Activated naive CD4-positive, alpha-beta T cell treated with anti-CD3 and anti-CD28 coated beads for 36 hours (primary cell): ENCODE measurements at regions not wholly inside any gene's neighbourhood (a gene's known extent, or its start where the extent isn't known, plus 50 kb on each side); places are given as distances from the start of the nearest gene placed in this dataset.
A peak's percentile ranks its signal among the peaks of the same experiment; 100 is the strongest.
"Not testable (repeated sequence)": the region's sequence is repeated elsewhere in the genome, so short reads cannot be mapped to it uniquely, and the experiment has no call there.

Experiments used
- CTCF ChIA-PET: fragments of 350-600 bp; sonication (Branson Sonifier 250); formaldehyde crosslinking; loops from one replicate; lab custom pipeline; 2021; ENCODE audit warnings: antibody characterized with exemption; lab: Charles Lee
- DNase-seq: peaks from one replicate; pipeline ENCODE4 v3.0.0-alpha.2; 2020
- H3K27ac Mint-ChIP-seq: one replicate; pipeline ENCODE4 v1.8.0; 2021; ENCODE audit warnings: mild to moderate bottlenecking, mixed read lengths
- H3K27me3 Mint-ChIP-seq: one replicate; pipeline ENCODE4 v1.8.0; 2021; ENCODE audit warnings: low read depth, mixed read lengths
- H3K36me3 Mint-ChIP-seq: one replicate; pipeline ENCODE4 v1.8.0; 2021; ENCODE audit warnings: low read depth, mixed read lengths
- H3K4me1 Mint-ChIP-seq: one replicate; pipeline ENCODE4 v1.8.0; 2021; ENCODE audit warnings: low read depth, mixed read lengths
- H3K4me3 Mint-ChIP-seq: one replicate; pipeline ENCODE4 v1.8.0; 2021; ENCODE audit warnings: mild to moderate bottlenecking, moderate library complexity, mixed read lengths
- H3K9me3 Mint-ChIP-seq: one replicate; pipeline ENCODE4 v1.8.0; 2021; ENCODE audit warnings: mixed read lengths
- intact Hi-C: fragments of 100-400 bp; cut with micrococcal nuclease; formaldehyde crosslinking; loops from one replicate; pipeline ENCODE4 v1.15.1; 2023

- peaks cover 9% of the 10 kb centered on the region for H3K9me3 Mint-ChIP-seq
- CTCF ChIA-PET: interaction anchor here (0.6 kb wide), 1 partner anchor 222 kb away, joined by 3 read pairs; no protein-coding TSS in a partner anchor
- H3K4me1 Mint-ChIP-seq: peaks cover 38% of the 10 kb centered on the region
- peak; percentile 13 for DNase-seq
- no peaks in the 10 kb centered on the region for H3K27me3 Mint-ChIP-seq
- intact Hi-C loops: no loop called here
- no peak overlapping the region for H3K4me3 Mint-ChIP-seq
- H3K36me3 Mint-ChIP-seq: peaks cover 15% of the 10 kb centered on the region
- no peak overlapping the region for H3K27ac Mint-ChIP-seq
Measured at GRCh38 chr6:131414956-131415355, 158.1 kb upstream of the ARG1 start.

- no peak overlapping the region for H3K27ac Mint-ChIP-seq
- CTCF ChIA-PET: no interaction called here
- no peak overlapping the region for H3K4me3 Mint-ChIP-seq
- peaks cover 11% of the 10 kb centered on the region for H3K36me3 Mint-ChIP-seq
- peaks cover 36% of the 10 kb centered on the region for H3K4me1 Mint-ChIP-seq
- no peaks in the 10 kb centered on the region for H3K27me3 Mint-ChIP-seq
- intact Hi-C loops: no loop called here
- DNase-seq: no peak
- H3K9me3 Mint-ChIP-seq: no peaks in the 10 kb centered on the region
Measured at GRCh38 chr6:131418441-131418840, 154.6 kb upstream of the ARG1 start.

- peaks cover 11% of the 10 kb centered on the region for H3K36me3 Mint-ChIP-seq
- DNase-seq: no peak
- no peak overlapping the region for H3K4me3 Mint-ChIP-seq
- H3K4me1 Mint-ChIP-seq: peaks cover 36% of the 10 kb centered on the region
- no peaks in the 10 kb centered on the region for H3K9me3 Mint-ChIP-seq
- CTCF ChIA-PET: no interaction called here
- no peaks in the 10 kb centered on the region for H3K27me3 Mint-ChIP-seq
- no peak overlapping the region for H3K27ac Mint-ChIP-seq
- intact Hi-C loops: no loop called here
Measured at GRCh38 chr6:131419702-131420101, 153.3 kb upstream of the ARG1 start.

DNA sequence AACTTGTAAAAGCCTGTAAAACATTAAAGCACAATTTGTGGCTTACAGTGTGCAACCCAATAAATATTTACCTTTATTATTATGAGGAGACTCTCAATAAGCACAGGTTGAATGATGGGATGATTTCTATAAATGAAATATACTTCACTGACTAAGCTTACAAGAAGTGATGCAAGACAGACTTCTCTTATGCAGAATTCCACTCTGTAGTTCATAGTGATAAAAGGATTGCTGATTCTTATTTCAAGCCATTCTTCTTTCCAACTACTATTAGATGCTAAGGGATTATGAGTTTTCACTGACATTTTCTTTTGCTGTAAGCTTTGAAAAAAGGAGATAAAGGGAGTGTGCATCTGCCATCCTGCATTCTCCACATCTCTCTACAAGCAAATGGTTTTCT is 149.0 kb upstream of the ARG1 start:
- intact Hi-C loops: no loop called here

GRCh38 chr6:131424475-131424874 is 148.6 kb upstream of the ARG1 start:
- no peaks in the 10 kb centered on the region for H3K27me3 Mint-ChIP-seq
- H3K27ac Mint-ChIP-seq: no peak overlapping the region
- intact Hi-C loops: no loop called here
- H3K9me3 Mint-ChIP-seq: peaks cover 3% of the 10 kb centered on the region
- no peak for DNase-seq
- CTCF ChIA-PET: no interaction called here
- peaks cover 14% of the 10 kb centered on the region for H3K36me3 Mint-ChIP-seq
- no peak overlapping the region for H3K4me3 Mint-ChIP-seq
- H3K4me1 Mint-ChIP-seq: peaks cover 28% of the 10 kb centered on the region

More for the DNA sequence above, 149.0 kb upstream of the ARG1 start:
- Mint-ChIP-seq H3K9me3 (peaks cover 3% of the 10 kb centered on the region), H3K36me3 (peaks cover 14% of the 10 kb centered on the region), H3K4me1 (peaks cover 32% of the 10 kb centered on the region), H3K4me3 (no peak overlapping the region), H3K27me3 (no peaks in the 10 kb centered on the region), H3K27ac (no peak overlapping the region)
- CTCF ChIA-PET: no interaction called here
- DNase-seq: no peak

- DNase-seq: no peak
- Mint-ChIP-seq H3K4me3 (no peak overlapping the region), H3K36me3 (peaks cover 5% of the 10 kb centered on the region), H3K4me1 (peaks cover 24% of the 10 kb centered on the region), H3K27me3 (no peaks in the 10 kb centered on the region), H3K27ac (no peak overlapping the region), H3K9me3 (peaks cover 3% of the 10 kb centered on the region)
- CTCF ChIA-PET: no interaction called here
- intact Hi-C loops: no loop called here
Measured at GRCh38 chr6:131427434-131428058, 145.5 kb upstream of the ARG1 start.

- H3K9me3 Mint-ChIP-seq: peaks cover 11% of the 10 kb centered on the region
- peaks cover 24% of the 10 kb centered on the region for H3K36me3 Mint-ChIP-seq
- peaks cover 24% of the 10 kb centered on the region for H3K4me1 Mint-ChIP-seq
- no peaks in the 10 kb centered on the region for H3K27me3 Mint-ChIP-seq
- H3K4me3 Mint-ChIP-seq: no peak overlapping the region
- intact Hi-C loops: no loop called here
- no peak overlapping the region for H3K27ac Mint-ChIP-seq
- CTCF ChIA-PET: interaction anchor here (1.2 kb wide), 1 partner anchor 89 kb away, joined by 4 read pairs; no protein-coding TSS in a partner anchor
- DNase-seq: no peak
Measured at GRCh38 chr6:131430531-131430930, 142.5 kb upstream of the ARG1 start.

GRCh38 chr6:131431718-131432117 is 141.3 kb upstream of the ARG1 start:
- peaks cover 22% of the 10 kb centered on the region for H3K4me1 Mint-ChIP-seq
- intact Hi-C loops: no loop called here
- no peak overlapping the region for H3K4me3 Mint-ChIP-seq
- DNase-seq: no peak
- H3K27me3 Mint-ChIP-seq: no peaks in the 10 kb centered on the region
- peaks cover 32% of the 10 kb centered on the region for H3K36me3 Mint-ChIP-seq
- CTCF ChIA-PET: no interaction called here
- H3K27ac Mint-ChIP-seq: no peak overlapping the region
- peaks cover 16% of the 10 kb centered on the region for H3K9me3 Mint-ChIP-seq

DNA sequence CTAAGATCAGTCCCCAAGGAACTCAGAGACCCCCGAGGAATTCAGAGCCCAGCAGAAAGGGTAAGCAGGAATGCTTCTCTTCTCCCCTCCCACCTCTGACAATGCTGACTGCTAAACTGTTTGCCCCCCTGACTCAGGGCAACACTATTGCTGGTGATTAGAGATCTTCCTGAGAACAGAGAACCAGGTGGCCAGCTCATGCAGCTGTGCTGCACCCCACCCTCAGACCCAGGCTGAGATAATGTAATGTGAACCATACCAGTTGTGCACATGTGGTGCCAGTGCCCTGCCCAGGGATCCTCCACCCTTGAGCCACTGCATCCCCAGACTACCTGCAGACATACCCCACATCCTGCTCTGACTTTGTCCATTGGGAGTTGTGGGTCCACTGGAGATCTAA is 139.1 kb upstream of the ARG1 start:
- Mint-ChIP-seq H3K27me3 (no peaks in the 10 kb centered on the region), H3K9me3 (peaks cover 23% of the 10 kb centered on the region), H3K4me1 (peaks cover 28% of the 10 kb centered on the region), H3K27ac (no peak overlapping the region), H3K4me3 (no peak overlapping the region), H3K36me3 (peaks cover 46% of the 10 kb centered on the region)
- intact Hi-C loops: no loop called here
- CTCF ChIA-PET: no interaction called here
- DNase-seq: no peak

DNA sequence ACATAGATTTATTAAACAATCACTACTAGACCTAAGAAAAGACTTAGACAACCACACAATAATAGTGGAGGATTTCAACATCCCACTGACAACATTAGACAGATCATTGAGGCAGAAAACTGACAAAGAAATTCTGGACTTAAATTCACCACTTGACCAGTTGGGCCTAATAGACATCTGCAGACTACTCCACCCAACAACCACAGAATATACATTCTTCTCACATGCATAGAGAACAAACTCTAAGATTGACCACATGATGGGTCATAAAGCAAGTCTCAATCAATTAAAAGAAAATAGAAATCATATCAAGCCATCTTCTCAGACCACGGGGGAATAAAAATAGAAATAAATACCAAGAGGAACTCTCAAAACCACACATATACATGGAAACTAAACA is 136.7 kb upstream of the ARG1 start:
- intact Hi-C loops: no loop called here
- Mint-ChIP-seq H3K27me3 (no peaks in the 10 kb centered on the region), H3K4me3 (no peak overlapping the region), H3K4me1 (peaks cover 40% of the 10 kb centered on the region), H3K27ac (no peak overlapping the region), H3K9me3 (peaks cover 22% of the 10 kb centered on the region), H3K36me3 (peaks cover 54% of the 10 kb centered on the region)
- CTCF ChIA-PET: no interaction called here
- DNase-seq: no peak

DNA sequence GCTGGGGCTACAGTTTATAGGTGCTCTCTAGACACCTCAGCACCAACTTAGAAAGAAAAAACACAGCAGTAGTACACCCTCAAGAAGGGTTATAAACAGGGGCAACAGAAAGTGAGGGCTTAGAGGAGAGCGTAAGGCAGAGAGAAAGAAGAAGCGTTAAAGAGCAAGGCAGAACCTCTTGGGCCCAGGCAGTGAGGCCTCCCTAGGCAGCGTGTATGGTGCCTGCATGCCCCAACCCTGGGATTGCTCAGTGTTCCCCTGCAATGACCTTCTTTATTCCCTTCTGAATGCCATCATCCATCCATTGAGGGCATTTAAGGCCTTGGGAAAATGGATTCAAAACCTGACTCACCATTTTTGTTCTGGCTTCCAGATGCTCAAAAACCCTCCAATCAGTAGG is 130.0 kb upstream of the ARG1 start:
- DNase-seq: no peak

DNA sequence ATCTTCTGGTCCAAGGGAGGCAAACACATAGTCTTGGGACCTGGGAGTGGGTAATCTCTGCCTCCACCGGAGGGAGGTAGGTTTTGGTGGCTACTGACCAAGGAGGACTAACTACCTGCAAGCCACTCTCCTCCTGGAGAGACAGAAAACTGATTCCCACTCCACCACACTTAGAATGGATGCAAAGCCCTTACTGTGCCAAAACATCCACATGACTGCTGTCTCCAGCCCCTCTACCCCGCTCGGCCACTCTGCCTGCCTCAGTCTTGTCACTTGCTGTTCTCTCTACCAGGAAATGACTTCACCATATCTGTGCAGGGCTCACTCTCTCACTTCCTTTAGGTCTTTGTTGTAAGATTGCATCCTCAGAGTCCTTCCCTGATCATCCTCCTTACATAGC is 129.5 kb upstream of the ARG1 start:
- Mint-ChIP-seq H3K27ac (peak overlapping the region; percentile 90), H3K36me3 (peaks cover 15% of the 10 kb centered on the region), H3K4me3 (peak overlapping the region; percentile 83), H3K9me3 (no peaks in the 10 kb centered on the region), H3K27me3 (no peaks in the 10 kb centered on the region), H3K4me1 (peaks cover 58% of the 10 kb centered on the region)
- intact Hi-C loops: loop anchor here (1.0 to 10.0 kb wide), 4 partner anchors 8 to 1419 kb away; no protein-coding TSS in a partner anchor
- CTCF ChIA-PET: interaction anchor here (0.6 kb wide), 1 partner anchor 16 kb away, joined by 5 read pairs; no protein-coding TSS in a partner anchor
- peak; percentile 63 for DNase-seq

More for the DNA sequence above, 130.0 kb upstream of the ARG1 start:
- peaks cover 18% of the 10 kb centered on the region for H3K36me3 Mint-ChIP-seq
- intact Hi-C loops: loop anchor here (1.0 to 10.0 kb wide), 4 partner anchors 8 to 1418 kb away; no protein-coding TSS in a partner anchor
- H3K27ac Mint-ChIP-seq: peak overlapping the region; percentile 90
- H3K4me1 Mint-ChIP-seq: peaks cover 57% of the 10 kb centered on the region
- CTCF ChIA-PET: no interaction called here
- peaks cover 1% of the 10 kb centered on the region for H3K9me3 Mint-ChIP-seq
- no peaks in the 10 kb centered on the region for H3K27me3 Mint-ChIP-seq
- peak overlapping the region; percentile 83 for H3K4me3 Mint-ChIP-seq

DNA sequence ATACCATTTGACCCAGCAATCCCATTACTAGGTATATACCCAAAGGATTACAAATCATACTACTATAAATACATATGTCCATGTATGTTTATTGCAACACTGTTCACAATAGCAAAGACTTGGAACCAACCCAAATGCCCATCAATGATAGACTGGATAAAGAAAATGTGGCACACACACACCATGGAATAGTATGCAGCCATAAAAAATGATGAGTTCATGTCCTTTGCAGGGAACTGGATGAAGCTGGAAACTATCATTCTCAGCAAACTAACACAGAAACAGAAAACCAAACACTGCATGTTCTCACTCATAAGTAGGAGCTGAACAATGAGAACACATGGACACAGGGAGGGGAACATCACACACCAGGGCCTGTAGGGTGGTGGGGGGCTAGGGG is 127.7 kb upstream of the ARG1 start:
- not testable (repeated sequence) for H3K27ac Mint-ChIP-seq, H3K4me3 Mint-ChIP-seq, H3K27me3 Mint-ChIP-seq, H3K9me3 Mint-ChIP-seq, DNase-seq, H3K36me3 Mint-ChIP-seq
- intact Hi-C loops: loop anchor here (10.0 kb wide), 1 partner anchor 1421 kb away; no protein-coding TSS in a partner anchor
- CTCF ChIA-PET: interaction anchor here (0.5 kb wide), 1 partner anchor 239 kb away, joined by 4 read pairs; no protein-coding TSS in a partner anchor
- H3K4me1 Mint-ChIP-seq: peaks cover 54% of the 10 kb centered on the region
